IMR-90 (cell line): ENCODE measurements at regions not wholly inside any gene's neighbourhood (a gene's known extent, or its start where the extent isn't known, plus 50 kb on each side); places are given as distances from the start of the nearest gene placed in this dataset.

Experiments
- ATAC-seq: fragments of 200-7000 bp; cut with Tn5 transposase; 2 replicates; pipeline ENCODE4 v1.9.1; 2020; ENCODE audit warnings: low read depth, mild to moderate bottlenecking, moderate library complexity
- BruUV-seq: library from RNA; stranded (reverse); fragments of 400-500 nt; replicated peaks from 2 replicates; lab custom pipeline; 2021; lab: Mats Ljungman, UMichigan
- CTCF ChIA-PET: fragments of 300-600 bp; formaldehyde crosslinking; extraction: SDS; loops from one replicate; lab custom pipeline; 2021; ENCODE audit warnings: antibody characterized with exemption; lab: Yijun Ruan, JAX
- POLR2A ChIA-PET: fragments of 300-600 bp; sonication (Branson Sonifier 250); formaldehyde crosslinking; loops from one replicate; lab custom pipeline; 2022; ENCODE audit warnings: antibody characterized with exemption; ENCODE audit not compliant: unreplicated experiment; lab: Charles Lee
- DNase-seq: peaks from one replicate; pipeline ENCODE4 v3.0.0; 2013
- H2AFZ ChIP-seq: replicated peaks from 2 replicates; pipeline ENCODE3; 2013; ENCODE audit warnings: low read length, mild to moderate bottlenecking; ENCODE audit not compliant: poor library complexity
- H2AK5ac ChIP-seq: 2 replicates; pipeline ENCODE4 v1.6.1; 2013; ENCODE audit warnings: low read depth, low read length, inconsistent platforms
- H2AK9ac ChIP-seq: replicated peaks from 2 replicates; pipeline ENCODE3; 2013; ENCODE audit warnings: mild to moderate bottlenecking, low read depth, low read length, moderate library complexity; ENCODE audit not compliant: poor library complexity
- H2BK120ac ChIP-seq: 2 replicates; pipeline ENCODE4 v1.6.1; 2013; ENCODE audit warnings: low read depth, low read length, inconsistent platforms
- H2BK15ac ChIP-seq: 3 replicates; pipeline ENCODE4 v1.6.1; 2013; ENCODE audit warnings: low read depth, low read length, inconsistent platforms
- H2BK20ac ChIP-seq: 2 replicates; pipeline ENCODE4 v1.6.1; 2013; ENCODE audit warnings: low read depth, mild to moderate bottlenecking, inconsistent platforms, low read length, moderate library complexity
- H2BK5ac ChIP-seq: 2 replicates; pipeline ENCODE4 v1.6.1; 2013; ENCODE audit warnings: mild to moderate bottlenecking, low read depth, low read length, inconsistent platforms; ENCODE audit not compliant: poor library complexity, severe bottlenecking
- H3K14ac ChIP-seq: replicated peaks from 2 replicates; pipeline ENCODE4 v1.6.1; 2013; ENCODE audit warnings: low read depth, low read length, inconsistent platforms
- H3K18ac ChIP-seq: 2 replicates; pipeline ENCODE4 v1.6.1; 2013; ENCODE audit warnings: low read depth, low read length, control low read depth
- H3K23ac ChIP-seq: 2 replicates; pipeline ENCODE4 v1.6.1; 2013; ENCODE audit warnings: low read depth, low read length, inconsistent platforms
- H3K27ac ChIP-seq: 2 replicates; pipeline ENCODE4 v1.5.1; 2013; ENCODE audit warnings: mild to moderate bottlenecking, control low read depth, low read length; ENCODE audit not compliant: insufficient read depth
- H3K27me3 ChIP-seq: 2 replicates; pipeline ENCODE4 v1.6.1; 2013; ENCODE audit warnings: low read length; ENCODE audit not compliant: control insufficient read depth, insufficient read depth
- H3K36me3 ChIP-seq: 2 replicates; pipeline ENCODE4 v1.6.1; 2013; ENCODE audit warnings: low read length, mixed read lengths; ENCODE audit not compliant: control insufficient read depth, insufficient read depth
- H3K4ac ChIP-seq: 2 replicates; pipeline ENCODE4 v1.6.1; 2013; ENCODE audit warnings: low read depth, low read length, inconsistent platforms
- H3K4me1 ChIP-seq: 2 replicates; pipeline ENCODE4 v1.6.1; 2013; ENCODE audit warnings: low read length, mixed read lengths; ENCODE audit not compliant: control insufficient read depth, insufficient read depth
- H3K4me2 ChIP-seq: 2 replicates; pipeline ENCODE4 v1.6.1; 2013; ENCODE audit warnings: low read depth, mild to moderate bottlenecking, control low read depth, low read length, moderate library complexity
- H3K4me3 ChIP-seq: 2 replicates; pipeline ENCODE4 v1.5.1; 2013; ENCODE audit warnings: low read depth, mild to moderate bottlenecking, control low read depth, low read length, moderate library complexity; ENCODE audit not compliant: insufficient read depth
- H3K56ac ChIP-seq: 2 replicates; pipeline ENCODE4 v1.6.1; 2013; ENCODE audit warnings: low read length, inconsistent platforms; ENCODE audit not compliant: insufficient read depth; ENCODE audit errors: extremely low read depth
- H3K79me1 ChIP-seq, 2 experiments: 2 replicates each; pipeline ENCODE4 v1.6.1; 2013; ENCODE audit warnings: low read length in 2 of 2, inconsistent platforms in 1 of 2, low read depth in 1 of 2
- H3K9ac ChIP-seq: 2 replicates; pipeline ENCODE4 v1.6.1; 2013; ENCODE audit warnings: low read depth, low read length, control low read depth
- H3K9me1 ChIP-seq: 2 replicates; pipeline ENCODE4 v1.6.1; 2013; ENCODE audit warnings: low read length, inconsistent platforms; ENCODE audit not compliant: insufficient read depth
- H3K9me3 ChIP-seq: 2 replicates; pipeline ENCODE4 v1.6.1; 2013; ENCODE audit warnings: low read length; ENCODE audit not compliant: control insufficient read depth, insufficient read depth
- H4K20me1 ChIP-seq: 2 replicates; pipeline ENCODE4 v1.6.1; 2013; ENCODE audit warnings: low read length, inconsistent platforms; ENCODE audit not compliant: insufficient read depth
- H4K5ac ChIP-seq: 2 replicates; pipeline ENCODE4 v1.6.1; 2013; ENCODE audit warnings: mild to moderate bottlenecking, low read depth, low read length, control low read depth
- H4K8ac ChIP-seq, 2 experiments: 2 replicates each; pipeline ENCODE4 v1.6.1; 2013; ENCODE audit warnings: low read depth in 2 of 2, low read length in 2 of 2, control low read depth in 1 of 2, inconsistent platforms in 1 of 2
- H4K91ac ChIP-seq: 2 replicates; pipeline ENCODE4 v1.6.1; 2013; ENCODE audit warnings: low read depth, low read length, inconsistent platforms; ENCODE audit not compliant: insufficient read depth
- BHLHE40 ChIP-seq: fragments of 150-350 bp; IDR thresholded peaks from 2 replicates; pipeline ENCODE4 v1.6.1; 2016; ENCODE audit warnings: mild to moderate bottlenecking, low read depth, low read length
- CEBPB ChIP-seq: IDR thresholded peaks from 2 replicates; pipeline ENCODE4 v1.6.1; 2012; ENCODE audit warnings: low read depth, low read length, improper control_type of control experiment
- CHD1 ChIP-seq: IDR thresholded peaks from 2 replicates; pipeline ENCODE4 v1.6.1; 2012; ENCODE audit warnings: low read depth, low read length, improper control_type of control experiment
- CTCF ChIP-seq: conservative IDR thresholded peaks from 2 replicates; pipeline ENCODE4 v1.5.1; 2012; ENCODE audit warnings: mild to moderate bottlenecking, low read depth, low read length, improper control_type of control experiment
- FOS ChIP-seq: fragments of 150-350 bp; IDR thresholded peaks from 2 replicates; pipeline ENCODE4 v1.6.1; 2016; ENCODE audit warnings: low read depth, low read length
- MAFK ChIP-seq: IDR thresholded peaks from 2 replicates; pipeline ENCODE4 v1.6.1; 2012; ENCODE audit warnings: low read depth, low read length, improper control_type of control experiment
- MAZ ChIP-seq: IDR thresholded peaks from 2 replicates; pipeline ENCODE4 v1.6.1; 2012; ENCODE audit warnings: low read depth, mild to moderate bottlenecking, low read length, improper control_type of control experiment, moderate library complexity, borderline replicate concordance
- MXI1 ChIP-seq: IDR thresholded peaks from 2 replicates; pipeline ENCODE4 v1.6.1; 2012; ENCODE audit warnings: low read depth, mild to moderate bottlenecking, low read length, moderate library complexity, borderline replicate concordance
- NFE2L2 ChIP-seq: fragments of 150-350 bp; IDR thresholded peaks from 2 replicates; pipeline ENCODE4 v1.6.1; 2016; ENCODE audit warnings: low read depth, mild to moderate bottlenecking, low read length
- POLR2A ChIP-seq: IDR thresholded peaks from 2 replicates; pipeline ENCODE4 v1.6.1; 2012; ENCODE audit warnings: mild to moderate bottlenecking, low read depth, low read length
- RAD21 ChIP-seq: IDR thresholded peaks from 2 replicates; pipeline ENCODE4 v1.6.1; 2012; ENCODE audit warnings: low read length, improper control_type of control experiment
- RCOR1 ChIP-seq: IDR thresholded peaks from 2 replicates; pipeline ENCODE4 v1.6.1; 2012; ENCODE audit warnings: mild to moderate bottlenecking, low read length, improper control_type of control experiment; ENCODE audit not compliant: insufficient replicate concordance
- RFX5 ChIP-seq: IDR thresholded peaks from 2 replicates; pipeline ENCODE4 v1.8.0; 2012; ENCODE audit warnings: low read depth, mild to moderate bottlenecking, low read length, moderate library complexity
- SMC3 ChIP-seq: fragments of 150-350 bp; IDR thresholded peaks from 2 replicates; pipeline ENCODE4 v1.6.1; 2016; ENCODE audit warnings: low read depth, mild to moderate bottlenecking, antibody characterized with exemption, low read length, moderate library complexity
- WGBS, 2 experiments: methylation state at CpG; one replicate each; pipeline versions ENCODE4 v1.1.5 to v1.1.7; 2013; ENCODE audit warnings: missing lambda C conversion rate in 2 of 2; ENCODE audit not compliant: insufficient read length in 1 of 2; ENCODE audit errors: extremely low coverage in 2 of 2; 5-methylcytosine and 5-hydroxymethylcytosine counted together
- dilution Hi-C: fragments of 300-500 bp; cut with HindIII; formaldehyde crosslinking; loops from one replicate; pipeline ENCODE4 v1.14.3; 2018; ENCODE audit warnings: low sequenced_read_pairs; ENCODE audit not compliant: unreplicated experiment
- in situ Hi-C: fragments of 300-500 bp; cut with MboI; formaldehyde crosslinking; loops from 3 replicates; pipeline ENCODE4 v1.14.3; 2019; ENCODE audit warnings: low sequenced_read_pairs, inconsistent platforms, mixed read lengths
- intact Hi-C: fragments of 100-400 bp; cut with micrococcal nuclease; formaldehyde crosslinking; loops from 2 replicates; pipeline ENCODE4 v1.10.0; 2022
- TF ChIP-seq, protein P1 (sequence below): fragments of 150-350 bp; IDR thresholded peaks from 2 replicates; pipeline ENCODE4 v1.6.1; 2016; ENCODE audit warnings: low read depth, mild to moderate bottlenecking, low read length, moderate library complexity, borderline replicate concordance
- TF ChIP-seq, protein P2 (sequence below): fragments of 150-350 bp; IDR thresholded peaks from 2 replicates; pipeline ENCODE4 v1.6.1; 2017; ENCODE audit warnings: mild to moderate bottlenecking, antibody characterized with exemption, low read length, low read depth

GRCh38 chr19:28686756-28687155, 526.2 kb downstream of the UQCRFS1 start:
- H3K36me3 ChIP-seq = no peaks in the 10 kb centered on the region
- H3K4me3 ChIP-seq = no peak overlapping the region
- WGBS, 2 experiments = no CpG with 5 or more reads among the region's 2 CpGs
- no peak overlapping the region for H3K9ac ChIP-seq
- POLR2A ChIA-PET = no interaction called here
- no peak overlapping the region for H4K8ac ChIP-seq
- no peaks in the 10 kb centered on the region for H3K4me1 ChIP-seq
- CTCF ChIA-PET = no interaction called here
- intact Hi-C loops (no loop called here), in situ Hi-C loops (no loop called here), dilution Hi-C loops (no loop called here)
- no peak overlapping the region for H3K56ac ChIP-seq
- no peak overlapping the region for H2AK5ac ChIP-seq
- H2BK120ac ChIP-seq = no peak overlapping the region
- no peak overlapping the region for H2BK15ac ChIP-seq
- peaks cover 5% of the 10 kb centered on the region for H3K9me3 ChIP-seq
- H2AFZ ChIP-seq = no peak overlapping the region
- no peak for ATAC-seq
- no peak for TF ChIP-seq FOS
- TF ChIP-seq MAFK = no peak
- TF ChIP-seq RCOR1 = no peak
- no peak for TF ChIP-seq CHD1
- TF ChIP-seq MAZ = no peak
- no peak for TF ChIP-seq RAD21
- TF ChIP-seq MXI1 = no peak
- TF ChIP-seq BHLHE40 = no peak
- TF ChIP-seq POLR2A = no peak
- no peak for TF ChIP-seq CTCF
- TF ChIP-seq, protein P1, sequence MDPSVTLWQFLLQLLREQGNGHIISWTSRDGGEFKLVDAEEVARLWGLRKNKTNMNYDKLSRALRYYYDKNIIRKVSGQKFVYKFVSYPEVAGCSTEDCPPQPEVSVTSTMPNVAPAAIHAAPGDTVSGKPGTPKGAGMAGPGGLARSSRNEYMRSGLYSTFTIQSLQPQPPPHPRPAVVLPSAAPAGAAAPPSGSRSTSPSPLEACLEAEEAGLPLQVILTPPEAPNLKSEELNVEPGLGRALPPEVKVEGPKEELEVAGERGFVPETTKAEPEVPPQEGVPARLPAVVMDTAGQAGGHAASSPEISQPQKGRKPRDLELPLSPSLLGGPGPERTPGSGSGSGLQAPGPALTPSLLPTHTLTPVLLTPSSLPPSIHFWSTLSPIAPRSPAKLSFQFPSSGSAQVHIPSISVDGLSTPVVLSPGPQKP = no peak
- no peak for TF ChIP-seq NFE2L2
- TF ChIP-seq RFX5 = no peak
- TF ChIP-seq SMC3 = no peak
- no peak for TF ChIP-seq CEBPB
- TF ChIP-seq, protein P2, sequence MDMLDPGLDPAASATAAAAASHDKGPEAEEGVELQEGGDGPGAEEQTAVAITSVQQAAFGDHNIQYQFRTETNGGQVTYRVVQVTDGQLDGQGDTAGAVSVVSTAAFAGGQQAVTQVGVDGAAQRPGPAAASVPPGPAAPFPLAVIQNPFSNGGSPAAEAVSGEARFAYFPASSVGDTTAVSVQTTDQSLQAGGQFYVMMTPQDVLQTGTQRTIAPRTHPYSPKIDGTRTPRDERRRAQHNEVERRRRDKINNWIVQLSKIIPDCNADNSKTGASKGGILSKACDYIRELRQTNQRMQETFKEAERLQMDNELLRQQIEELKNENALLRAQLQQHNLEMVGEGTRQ = no peak
- H3K18ac ChIP-seq = no peak overlapping the region
- no peak overlapping the region for H3K23ac ChIP-seq
- H2BK5ac ChIP-seq = no peak overlapping the region
- no peak overlapping the region for H2BK20ac ChIP-seq
- no peak overlapping the region for H2AK9ac ChIP-seq
- H4K20me1 ChIP-seq = no peaks in the 10 kb centered on the region
- no peaks in the 10 kb centered on the region for H3K9me1 ChIP-seq
- no peak overlapping the region for H4K5ac ChIP-seq
- H3K4me2 ChIP-seq = no peak overlapping the region
- no peak for DNase-seq
- H3K27ac ChIP-seq = no peak overlapping the region
- no peaks in the 10 kb centered on the region for H3K27me3 ChIP-seq
- H3K14ac ChIP-seq = no peak overlapping the region
- H3K4ac ChIP-seq = no peak overlapping the region
- no peaks in the 10 kb centered on the region for H3K79me1 ChIP-seq
- no peak overlapping the region for H4K91ac ChIP-seq
- no TSS peak for BruUV-seq
